ENCODE measurements at regions not wholly inside any gene's neighbourhood (a gene's known extent, or its start where the extent isn't known, plus 50 kb on each side); places are given as distances from the start of the nearest gene placed in this dataset.

- DNase-seq, result no peak
These were observed 59.1 kb upstream of the DCN start for GRCh38 chr12:91241756-91242155.

DNA sequence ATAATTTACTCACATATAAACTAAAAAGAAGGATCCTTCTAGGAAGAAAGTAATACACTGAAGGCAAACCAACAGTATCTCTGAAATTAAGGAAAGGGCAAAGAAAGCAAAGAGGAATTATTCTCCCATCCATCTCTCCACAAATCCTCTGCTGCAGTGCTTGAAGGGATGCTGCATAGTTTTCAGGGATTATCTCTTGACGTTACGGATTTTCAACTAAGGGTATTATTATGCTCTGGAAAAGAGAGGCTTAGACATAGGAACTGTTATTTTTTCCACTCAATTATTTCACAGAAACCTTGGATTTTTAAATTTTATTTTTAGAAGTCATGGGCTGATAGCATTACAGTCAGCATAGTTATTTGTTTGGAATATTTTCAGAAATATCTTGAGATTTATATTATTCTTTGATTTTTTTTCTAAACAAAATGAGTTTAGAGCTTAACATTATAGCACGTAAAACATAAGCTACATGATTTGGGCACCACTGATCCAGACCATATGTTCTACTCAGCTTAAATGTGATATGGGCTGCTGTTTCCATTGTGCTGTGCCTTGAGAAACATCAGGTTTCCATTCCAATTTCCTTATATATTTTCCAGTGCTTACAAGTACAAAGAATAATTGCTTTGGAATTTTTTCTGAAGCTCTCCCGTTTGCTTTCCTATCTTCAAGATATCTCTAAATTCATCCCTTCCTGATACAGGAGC, 57.9 kb upstream of the DCN start:
- DNase-seq, result no peak

DNA sequence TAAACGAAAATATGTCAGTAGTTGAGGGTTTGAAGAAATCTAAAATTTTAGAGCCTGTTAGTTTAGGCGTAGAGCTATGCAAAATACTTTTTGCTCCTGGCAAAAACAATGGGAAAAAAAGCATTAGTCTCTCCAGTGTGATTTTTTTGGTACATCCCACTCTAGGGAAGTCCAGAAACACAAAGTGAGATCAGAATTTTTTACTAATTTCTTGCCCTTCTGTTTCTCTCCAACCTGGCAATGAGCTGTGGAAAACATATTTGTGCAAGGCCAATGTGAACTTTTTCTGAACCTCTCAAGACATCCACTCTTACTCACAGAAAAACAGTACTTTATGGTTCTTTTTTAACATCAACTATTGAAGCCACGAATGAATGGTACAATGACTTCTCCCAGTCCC, 56.9 kb upstream of the DCN start:
- no peak for DNase-seq
